WTC11 (cell line): ENCODE measurements at regions not wholly inside any gene's neighbourhood (a gene's known extent, or its start where the extent isn't known, plus 50 kb on each side); places are given as distances from the start of the nearest gene placed in this dataset.

Source experiments
- CREB1 ChIP-seq: sonication (generic); formaldehyde crosslinking; IDR thresholded peaks from 2 replicates; pipeline ENCODE4 v1.8.0; 2023; ENCODE audit warnings: mild to moderate bottlenecking, missing genetic modification reagents
- CTCF ChIP-seq: fragments of 200-600 bp; IDR thresholded peaks from 2 replicates; pipeline ENCODE4 v1.8.0; 2022; ENCODE audit warnings: antibody characterized with exemption
- E2F4 ChIP-seq: sonication (generic); formaldehyde crosslinking; IDR thresholded peaks from 2 replicates; pipeline ENCODE4 v1.8.1; 2022; ENCODE audit warnings: low read depth, mild to moderate bottlenecking, moderate library complexity, missing genetic modification reagents, borderline replicate concordance
- ELF4 ChIP-seq: sonication (generic); formaldehyde crosslinking; IDR thresholded peaks from 2 replicates; pipeline ENCODE4 v1.8.1; 2022; ENCODE audit warnings: low read depth, mild to moderate bottlenecking, moderate library complexity, missing genetic modification reagents
- GRHL2 ChIP-seq: fragments of 250-450 bp; sonication (Bioruptor Pico); IDR thresholded peaks from 2 replicates; pipeline ENCODE4 v1.8.0; 2022; ENCODE audit warnings: mild to moderate bottlenecking, moderate library complexity; ENCODE audit not compliant: insufficient replicate concordance, severe bottlenecking
- JUN ChIP-seq: sonication (generic); formaldehyde crosslinking; IDR thresholded peaks from 2 replicates; pipeline ENCODE4 v1.8.0; 2023; ENCODE audit warnings: mild to moderate bottlenecking, missing genetic modification reagents
- PREB ChIP-seq: sonication (generic); formaldehyde crosslinking; IDR thresholded peaks from 2 replicates; pipeline ENCODE4 v1.8.1; 2022; ENCODE audit warnings: mild to moderate bottlenecking, missing genetic modification reagents, moderate library complexity, borderline replicate concordance
- SP1 ChIP-seq: sonication (generic); formaldehyde crosslinking; conservative IDR thresholded peaks from 2 replicates; pipeline ENCODE4 v1.8.1; 2022; ENCODE audit warnings: missing genetic modification reagents
- TCF7 ChIP-seq: sonication (generic); formaldehyde crosslinking; IDR thresholded peaks from 2 replicates; pipeline ENCODE4 v1.8.0; 2022; ENCODE audit warnings: mild to moderate bottlenecking, low read depth, missing genetic modification reagents, moderate library complexity
- TEAD1 ChIP-seq: sonication (generic); formaldehyde crosslinking; IDR thresholded peaks from 2 replicates; pipeline ENCODE4 v1.8.0; 2022; ENCODE audit warnings: mild to moderate bottlenecking, missing genetic modification reagents
- TEAD4 ChIP-seq: sonication (generic); formaldehyde crosslinking; IDR thresholded peaks from 2 replicates; pipeline ENCODE4 v1.8.0; 2022; ENCODE audit warnings: mild to moderate bottlenecking, missing genetic modification reagents
- TF ChIP-seq, protein P1 (sequence below): sonication (generic); formaldehyde crosslinking; IDR thresholded peaks from 2 replicates; pipeline ENCODE4 v1.8.0; 2022; ENCODE audit warnings: mild to moderate bottlenecking, missing genetic modification reagents

DNA sequence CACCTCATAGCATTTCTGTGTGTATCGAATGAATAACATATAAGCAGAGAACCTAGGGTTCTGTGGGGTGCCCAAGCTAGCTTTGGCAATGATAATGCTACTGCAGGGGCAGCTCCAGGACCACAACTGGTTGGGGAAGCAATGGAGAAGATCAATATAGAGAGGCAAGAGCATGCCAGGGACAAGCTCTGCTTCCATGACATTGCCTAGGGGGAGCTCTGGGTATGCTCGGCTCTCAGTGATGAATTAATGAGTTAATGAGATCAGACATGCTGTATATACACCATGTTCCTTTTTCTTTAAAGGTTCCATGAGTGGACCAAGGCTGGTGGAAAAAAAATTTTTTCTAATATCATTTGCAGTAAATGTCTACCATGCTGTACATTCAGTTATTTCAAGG is 618.4 kb downstream of the BCL11A start:
- TF ChIP-seq CTCF (no peak), ELF4 (CRISPR knock-in tag) (no peak), PREB (no peak), TCF7 (CRISPR knock-in tag) (no peak), E2F4 (CRISPR knock-in tag) (no peak), JUN (CRISPR knock-in tag) (no peak), TEAD4 (CRISPR knock-in tag) (no peak), CREB1 (CRISPR knock-in tag) (no peak), TEAD1 (no peak), GRHL2 (no peak), SP1 (CRISPR knock-in tag) (no peak)
- TF ChIP-seq, protein P1, sequence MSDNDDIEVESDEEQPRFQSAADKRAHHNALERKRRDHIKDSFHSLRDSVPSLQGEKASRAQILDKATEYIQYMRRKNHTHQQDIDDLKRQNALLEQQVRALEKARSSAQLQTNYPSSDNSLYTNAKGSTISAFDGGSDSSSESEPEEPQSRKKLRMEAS (CRISPR knock-in tag), result no peak
